HepG2 (cell line): ENCODE measurements at regions not wholly inside any gene's neighbourhood (a gene's known extent, or its start where the extent isn't known, plus 50 kb on each side); places are given as distances from the start of the nearest gene placed in this dataset.

Experiments used
- ATAC-seq: fragments of 200-7000 bp; cut with Tn5 transposase; 3 replicates; pipeline ENCODE4 v1.9.1; 2020; ENCODE audit warnings: mild to moderate bottlenecking, moderate library complexity
- BruUV-seq: library from RNA; stranded (reverse); fragments of 400-500 nt; replicated peaks from 2 replicates; lab custom pipeline; 2021; lab: Mats Ljungman, UMichigan
- CTCF ChIA-PET: fragments of 300-600 bp; formaldehyde crosslinking; extraction: SDS; loops from one replicate; lab custom pipeline; 2021; ENCODE audit warnings: low total read pairs, inconsistent platforms, low intra/inter-chr PET ratio; lab: Yijun Ruan, JAX
- POLR2A ChIA-PET: fragments of 350-600 bp; sonication (Branson Sonifier 250); formaldehyde crosslinking; loops from one replicate; lab custom pipeline; 2020; ENCODE audit warnings: antibody characterized with exemption, inconsistent platforms; lab: Yijun Ruan, JAX
- DNase-seq: peaks from one replicate; pipeline ENCODE4 v3.0.0-alpha.2; 2015; ENCODE audit warnings: low spot score
- FAIRE-seq: peaks from 3 replicates; lab custom pipeline; 2011; peaks lifted over from hg19 to GRCh38; lab: Jason Lieb, UNC
- H2AFZ ChIP-seq: one replicate; pipeline ENCODE4 v1.6.1; 2011; ENCODE audit warnings: low read length, inconsistent platforms
- H3K27ac ChIP-seq: fragments of 300-600 bp; 3 replicates; pipeline ENCODE4 v1.8.0; 2011; ENCODE audit warnings: mixed run types, mild to moderate bottlenecking, mixed read lengths, low read length, inconsistent platforms; ENCODE audit not compliant: insufficient read depth; ENCODE audit errors: extremely low read length
- H3K27me3 ChIP-seq, 2 experiments: fragments of 200-600 bp in 1 of 2; 2 replicates in 1 of 2; 3 replicates in 1 of 2; pipeline versions ENCODE4 v1.6.0 to v1.8.0; 2011; ENCODE audit warnings: low read length in 2 of 2, mild to moderate bottlenecking in 2 of 2, moderate library complexity in 2 of 2, inconsistent platforms in 1 of 2; ENCODE audit not compliant: insufficient read depth in 2 of 2, control insufficient read depth in 1 of 2
- H3K36me3 ChIP-seq, 2 experiments: fragments of 200-600 bp in 1 of 2; replicated peaks in 1 of 2; 2 replicates in 1 of 2; 3 replicates in 1 of 2; pipeline versions ENCODE4 v1.5.1 to v1.8.0; 2011; ENCODE audit warnings: low read length in 2 of 2, inconsistent platforms in 1 of 2; ENCODE audit not compliant: insufficient read depth in 2 of 2, control insufficient read depth in 1 of 2
- H3K4me1 ChIP-seq: 2 replicates; pipeline ENCODE4 v1.5.1; 2012; ENCODE audit warnings: low read length, inconsistent platforms; ENCODE audit not compliant: insufficient read depth
- H3K4me2 ChIP-seq: 2 replicates; pipeline ENCODE4 v1.6.0; 2011; ENCODE audit warnings: low read depth, low read length, inconsistent platforms
- H3K4me3 ChIP-seq, 3 experiments: fragments of 200-600 bp in 1 of 3; sonication (generic), shearing (Covaris generic) in 1 of 3; replicated peaks in 1 of 3; 2 replicates each; pipeline ENCODE4 v1.5.1; 2011 to 2016; ENCODE audit warnings: low read length in 3 of 3, inconsistent platforms in 2 of 3, low read depth in 2 of 3, mild to moderate bottlenecking in 2 of 3, control low read depth in 1 of 3, mixed read lengths in 1 of 3; ENCODE audit not compliant: insufficient read depth in 1 of 3
- H3K79me2 ChIP-seq: one replicate; pipeline ENCODE4 v1.6.1; 2011; ENCODE audit warnings: low read length, inconsistent platforms; ENCODE audit not compliant: insufficient read depth
- H3K9ac ChIP-seq: 2 replicates; pipeline ENCODE4 v1.6.0; 2011; ENCODE audit warnings: mild to moderate bottlenecking, low read depth, low read length, inconsistent platforms; ENCODE audit not compliant: insufficient read depth
- H3K9me3 ChIP-seq: 2 replicates; pipeline ENCODE4 v1.5.1; 2012; ENCODE audit warnings: mild to moderate bottlenecking, low read length
- H4K20me1 ChIP-seq: 2 replicates; pipeline ENCODE4 v1.6.0; 2011; ENCODE audit warnings: inconsistent platforms, mild to moderate bottlenecking, low read length, moderate library complexity; ENCODE audit not compliant: insufficient read depth
- CERS6 ChIP-seq: sonication (generic); formaldehyde crosslinking; IDR thresholded peaks from 2 replicates; pipeline ENCODE4 v1.5.0; 2020; ENCODE audit warnings: missing genetic modification reagents
- JUND ChIP-seq: sonication (generic); formaldehyde crosslinking; IDR thresholded peaks from 2 replicates; pipeline ENCODE4 v1.8.0; 2022; ENCODE audit warnings: mild to moderate bottlenecking, missing genetic modification reagents
- KMT2B ChIP-seq: IDR thresholded peaks from 2 replicates; pipeline ENCODE4 v1.6.1; 2016; ENCODE audit warnings: missing genetic modification reagents, missing compliant biosample characterization
- MLXIP ChIP-seq: sonication (generic); formaldehyde crosslinking; IDR thresholded peaks from 2 replicates; pipeline ENCODE4 v1.9.0; 2021; ENCODE audit warnings: missing genetic modification reagents, borderline replicate concordance
- TFE3 ChIP-seq: IDR thresholded peaks from 2 replicates; pipeline ENCODE4 v1.6.1; 2016
- THAP9 ChIP-seq: sonication (generic); formaldehyde crosslinking; IDR thresholded peaks from 2 replicates; pipeline ENCODE4; 2020; ENCODE audit warnings: missing genetic modification reagents, mild to moderate bottlenecking, borderline replicate concordance
- ZFX ChIP-seq: sonication (generic); formaldehyde crosslinking; IDR thresholded peaks from 2 replicates; pipeline ENCODE4 v1.4.0; 2020; ENCODE audit warnings: mild to moderate bottlenecking, low read depth, missing genetic modification reagents, moderate library complexity
- ZNF10 ChIP-seq: sonication (generic); formaldehyde crosslinking; IDR thresholded peaks from 2 replicates; pipeline ENCODE4 v1.4.0; 2020; ENCODE audit warnings: mild to moderate bottlenecking, low read depth, missing genetic modification reagents, borderline replicate concordance
- ZNF232 ChIP-seq: sonication (generic); formaldehyde crosslinking; IDR thresholded peaks from 2 replicates; pipeline ENCODE4 v1.4.0; 2020; ENCODE audit warnings: missing genetic modification reagents, borderline replicate concordance
- ZNF547 ChIP-seq: sonication (generic); formaldehyde crosslinking; IDR thresholded peaks from 2 replicates; pipeline ENCODE4 v1.5.1; 2020; ENCODE audit warnings: mild to moderate bottlenecking, missing genetic modification reagents
- ZNF576 ChIP-seq: sonication (generic); formaldehyde crosslinking; IDR thresholded peaks from 2 replicates; pipeline ENCODE4 v1.4.0; 2020; ENCODE audit warnings: mild to moderate bottlenecking, missing genetic modification reagents
- ZNF777 ChIP-seq: sonication (generic); formaldehyde crosslinking; IDR thresholded peaks from 2 replicates; pipeline ENCODE4 v1.4.0; 2020; ENCODE audit warnings: missing genetic modification reagents
- ZNF788 ChIP-seq: sonication (generic); formaldehyde crosslinking; IDR thresholded peaks from 2 replicates; pipeline ENCODE4 v1.5.0; 2020; ENCODE audit warnings: mild to moderate bottlenecking, missing genetic modification reagents, borderline replicate concordance
- WGBS: methylation state at CpG from one replicate; pipeline ENCODE4 v1.1.6; 2017; ENCODE audit warnings: low lambda C conversion rate; 5-methylcytosine and 5-hydroxymethylcytosine counted together
- in situ Hi-C: cut with HindIII; loops from 2 replicates; pipeline ENCODE4 v1.10.0; 2017; ENCODE audit warnings: low pct_unique_long_range_greater_than_20kb; ENCODE audit not compliant: extremely low pct_ligation_motif_present
- intact Hi-C: fragments of 100-400 bp; cut with micrococcal nuclease; formaldehyde crosslinking; loops from one replicate; pipeline ENCODE4 v1.10.0; 2022; ENCODE audit not compliant: unreplicated experiment

- in situ Hi-C loops (no loop called here), intact Hi-C loops (no loop called here)
- Histone ChIP-seq H3K4me3 (no peak overlapping the region), H3K27ac (no peak overlapping the region), H3K36me3 (no peaks in the 10 kb centered on the region), H4K20me1 (no peaks in the 10 kb centered on the region), H3K4me1 (no peaks in the 10 kb centered on the region), H3K9me3 (peaks cover 10% of the 10 kb centered on the region; the same call in 1 of the 2 replicates), H2AFZ (no peak overlapping the region), H3K4me2 (no peak overlapping the region), H3K9ac (no peak overlapping the region), H3K79me2 (no peaks in the 10 kb centered on the region), H3K27me3 (no peaks in the 10 kb centered on the region)
- no peak for FAIRE-seq
- 0% methylated on average over 1 of the region's 1 CpG for WGBS
- BruUV-seq, result no TSS peak
- TF ChIP-seq MLXIP (CRISPR knock-in tag) (no peak), ZNF10 (no peak), ZNF777 (CRISPR knock-in tag) (no peak), ZNF232 (no peak), JUND (CRISPR knock-in tag) (no peak), ZNF547 (CRISPR knock-in tag) (no peak), ZNF788 (no peak), TFE3 (CRISPR knock-in tag) (no peak), CERS6 (CRISPR knock-in tag) (no peak), ZFX (no peak), ZNF576 (CRISPR knock-in tag) (no peak), THAP9 (CRISPR knock-in tag) (no peak), KMT2B (CRISPR knock-in tag) (no peak)
- ATAC-seq, result no peak
- POLR2A ChIA-PET, result no interaction called here
- no peak for DNase-seq
- CTCF ChIA-PET, result no interaction called here
Measured at GRCh38 chr4:31230594-31230993, 510.4 kb downstream of the PCDH7 start.
